ENCODE measurements at regions not wholly inside any gene's neighbourhood (a gene's known extent, or its start where the extent isn't known, plus 50 kb on each side); places are given as distances from the start of the nearest gene placed in this dataset.

DNA sequence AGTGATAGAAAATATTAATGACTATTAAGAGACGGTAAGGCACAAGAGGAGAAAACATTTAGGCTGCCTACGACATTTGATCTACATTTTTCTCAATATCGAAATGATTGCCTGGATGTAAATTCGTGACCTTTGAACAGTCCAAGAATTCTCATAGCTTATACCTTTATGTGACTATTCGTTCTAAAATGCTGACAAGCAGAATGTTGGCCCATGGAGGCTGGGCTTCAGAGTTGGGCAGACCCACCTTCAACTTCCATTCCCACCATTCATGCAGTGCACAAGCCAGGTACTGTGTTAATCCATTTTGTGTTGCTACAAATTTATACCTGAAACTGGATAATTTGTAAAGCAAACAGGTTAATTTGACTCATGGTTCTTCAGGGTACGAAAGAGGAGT is 441.4 kb upstream of the COBL start:
- no peaks in the 10 kb centered on the region for H3K36me3 ChIP-seq (ENCODE audit: insufficient read depth, low read length)
- no peak overlapping the region for H3K4me3 ChIP-seq

DNA sequence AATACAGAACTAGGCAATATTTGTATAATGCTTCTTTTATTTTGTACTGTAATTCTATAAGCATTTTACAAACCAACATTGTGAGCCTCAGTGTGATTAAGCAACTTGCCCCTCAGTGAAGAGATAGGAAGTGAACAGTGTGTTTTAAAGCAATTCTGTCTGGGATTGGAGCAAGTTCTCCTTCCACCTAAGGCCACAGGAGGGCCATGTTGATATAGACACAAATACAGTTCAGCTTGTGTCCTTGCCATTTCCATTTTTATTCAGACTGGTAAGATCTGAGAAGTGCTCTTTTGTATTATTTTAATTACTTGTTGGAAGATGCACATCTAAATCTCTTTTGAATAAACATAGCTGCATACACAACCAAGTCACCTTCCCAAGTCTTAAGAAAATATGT is 416.3 kb upstream of the COBL start:
- no peak overlapping the region for H3K27ac ChIP-seq
- H3K9ac ChIP-seq (ENCODE audit: insufficient read length) = no peak overlapping the region
- no peaks in the 10 kb centered on the region for H3K9me3 ChIP-seq (ENCODE audit: low read depth, low read length)
- no peak overlapping the region for H3K4me3 ChIP-seq
- no peak for DNase-seq (ENCODE audit: low read depth, low spot score)
- TF ChIP-seq FOXP2 (optimal IDR thresholded peaks at IDR 0.05; ENCODE audit: control extremely low read depth, extremely low read length, insufficient read depth) (no peak), EZH2 (IDR thresholded peaks at IDR 0.05) (no peak), POLR2AphosphoS5 (IDR thresholded peaks at IDR 0.05; ENCODE audit: borderline replicate concordance, low read depth, low read length) (no peak)
- H3K36me3 ChIP-seq (ENCODE audit: insufficient read depth, low read length) = no peaks in the 10 kb centered on the region

More for the DNA sequence above, 441.4 kb upstream of the COBL start:
- TF ChIP-seq EZH2 (IDR thresholded peaks at IDR 0.05) = no peak
- TF ChIP-seq FOXP2 (optimal IDR thresholded peaks at IDR 0.05; ENCODE audit: control extremely low read depth, extremely low read length, insufficient read depth) = no peak
- no peak for TF ChIP-seq POLR2AphosphoS5 (IDR thresholded peaks at IDR 0.05; ENCODE audit: borderline replicate concordance, low read depth, low read length)
- Histone ChIP-seq H3K9ac (ENCODE audit: insufficient read length) (no peak overlapping the region), H3K9me3 (ENCODE audit: low read depth, low read length) (no peaks in the 10 kb centered on the region), H3K27ac (no peak overlapping the region)
- no peak for DNase-seq (ENCODE audit: low read depth, low spot score)

DNA sequence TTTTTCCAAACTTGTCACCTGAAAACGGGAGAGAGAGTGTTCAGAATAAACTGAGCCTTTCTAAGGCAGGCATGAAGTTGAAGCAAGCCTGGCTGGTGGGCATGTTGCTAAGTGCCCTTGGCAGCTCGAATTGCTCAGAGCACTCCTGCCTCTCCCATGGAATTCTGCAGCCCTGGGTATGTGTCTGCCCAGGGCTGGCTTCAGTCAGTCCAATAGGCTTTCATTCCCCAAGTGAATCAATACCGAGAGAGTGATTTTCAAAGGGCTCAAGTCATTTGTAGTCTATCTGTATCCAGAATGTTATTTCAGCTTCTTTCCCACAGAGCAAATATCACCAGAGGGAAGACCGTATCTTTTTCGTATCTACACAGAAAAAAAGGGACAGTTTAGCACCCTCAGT is 415.5 kb upstream of the COBL start:
- no peak for DNase-seq (ENCODE audit: low read depth, low spot score)
- H3K27ac ChIP-seq = no peak overlapping the region
- no peak overlapping the region for H3K9ac ChIP-seq (ENCODE audit: insufficient read length)
- TF ChIP-seq FOXP2 (optimal IDR thresholded peaks at IDR 0.05; ENCODE audit: control extremely low read depth, extremely low read length, insufficient read depth) (no peak), EZH2 (IDR thresholded peaks at IDR 0.05) (no peak), POLR2AphosphoS5 (IDR thresholded peaks at IDR 0.05; ENCODE audit: borderline replicate concordance, low read depth, low read length) (no peak)
- no peak overlapping the region for H3K4me3 ChIP-seq
- no peaks in the 10 kb centered on the region for H3K9me3 ChIP-seq (ENCODE audit: low read depth, low read length)
- no peaks in the 10 kb centered on the region for H3K36me3 ChIP-seq (ENCODE audit: insufficient read depth, low read length)

DNA sequence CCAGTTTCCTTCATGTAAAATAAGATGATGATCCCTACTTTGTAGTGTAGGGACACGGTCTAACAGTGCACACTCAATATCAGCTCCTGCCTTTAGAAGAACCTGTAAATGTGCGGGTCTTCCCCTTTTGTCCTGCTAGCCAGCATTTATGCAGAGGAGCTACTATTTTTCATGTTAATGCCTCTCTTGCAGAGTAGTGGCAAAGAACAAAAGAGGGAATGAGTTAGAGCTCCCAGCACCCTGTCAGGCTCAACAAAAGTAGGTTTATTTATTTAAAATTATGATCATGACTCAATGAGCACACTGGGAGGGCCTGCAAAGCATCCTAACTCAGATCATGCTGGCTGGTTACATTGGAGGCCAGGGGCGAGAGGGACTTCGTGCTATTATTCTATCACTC is 414.5 kb upstream of the COBL start:
- no peak overlapping the region for H3K9ac ChIP-seq (ENCODE audit: insufficient read length)
- H3K9me3 ChIP-seq (ENCODE audit: low read depth, low read length) = no peaks in the 10 kb centered on the region
- TF ChIP-seq FOXP2 (optimal IDR thresholded peaks at IDR 0.05; ENCODE audit: control extremely low read depth, extremely low read length, insufficient read depth) = no peak
- DNase-seq (ENCODE audit: low read depth, low spot score) = no peak
- H3K36me3 ChIP-seq (ENCODE audit: insufficient read depth, low read length) = no peaks in the 10 kb centered on the region
- no peak overlapping the region for H3K4me3 ChIP-seq
- no peak overlapping the region for H3K27ac ChIP-seq

DNA sequence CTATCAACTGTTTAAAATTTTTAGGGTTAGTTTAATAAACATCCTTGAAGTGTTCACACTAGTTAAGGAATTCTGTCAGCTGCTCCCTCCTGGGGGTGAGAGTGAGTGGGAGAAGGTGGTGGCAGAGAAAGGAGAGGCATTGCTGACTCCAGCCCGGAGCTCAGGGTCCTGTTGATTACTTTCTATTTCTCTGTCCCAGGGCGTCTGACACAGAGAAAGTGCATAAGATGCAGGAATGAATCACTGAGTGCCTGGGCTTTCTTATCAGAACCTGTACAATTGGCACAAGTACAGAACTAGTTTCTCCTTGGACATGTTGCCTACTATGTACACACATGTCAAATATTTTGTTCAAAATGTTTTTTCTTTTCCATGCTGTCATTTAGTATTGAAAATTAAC is 410.8 kb upstream of the COBL start:
- no peaks in the 10 kb centered on the region for H3K9me3 ChIP-seq (ENCODE audit: low read depth, low read length)
- H3K36me3 ChIP-seq (ENCODE audit: insufficient read depth, low read length) = no peaks in the 10 kb centered on the region
- H3K27ac ChIP-seq = no peak overlapping the region
- no peak overlapping the region for H3K4me3 ChIP-seq
- no peak for TF ChIP-seq FOXP2 (optimal IDR thresholded peaks at IDR 0.05; ENCODE audit: control extremely low read depth, extremely low read length, insufficient read depth)
- no peak for TF ChIP-seq EZH2 (IDR thresholded peaks at IDR 0.05)
- TF ChIP-seq POLR2AphosphoS5 (IDR thresholded peaks at IDR 0.05; ENCODE audit: borderline replicate concordance, low read depth, low read length) = no peak
- H3K9ac ChIP-seq (ENCODE audit: insufficient read length) = no peak overlapping the region
- DNase-seq (ENCODE audit: low read depth, low spot score) = no peak

DNA sequence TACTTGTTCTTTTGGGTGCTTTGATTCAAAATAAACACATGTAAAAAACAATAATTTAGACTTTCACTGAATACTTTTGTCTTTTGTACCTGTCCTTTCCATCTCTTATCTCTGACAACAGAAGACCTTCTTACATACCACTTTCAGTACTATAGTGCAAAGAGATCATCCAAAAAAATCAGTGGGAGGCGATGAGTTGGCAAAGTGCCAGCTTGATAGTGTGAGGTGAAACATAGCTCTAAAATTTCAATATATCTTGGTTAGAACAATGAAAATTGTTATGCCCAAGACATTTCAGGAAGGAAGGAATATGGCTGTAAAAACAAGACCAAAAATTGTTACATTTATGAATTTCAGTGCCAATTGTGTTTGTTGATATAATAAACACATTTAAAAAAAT is 390.2 kb upstream of the COBL start:
- no peak for TF ChIP-seq FOXP2 (optimal IDR thresholded peaks at IDR 0.05; ENCODE audit: control extremely low read depth, extremely low read length, insufficient read depth)
- TF ChIP-seq POLR2AphosphoS5 (IDR thresholded peaks at IDR 0.05; ENCODE audit: borderline replicate concordance, low read depth, low read length) = no peak
- no peak overlapping the region for H3K9ac ChIP-seq (ENCODE audit: insufficient read length)

DNA sequence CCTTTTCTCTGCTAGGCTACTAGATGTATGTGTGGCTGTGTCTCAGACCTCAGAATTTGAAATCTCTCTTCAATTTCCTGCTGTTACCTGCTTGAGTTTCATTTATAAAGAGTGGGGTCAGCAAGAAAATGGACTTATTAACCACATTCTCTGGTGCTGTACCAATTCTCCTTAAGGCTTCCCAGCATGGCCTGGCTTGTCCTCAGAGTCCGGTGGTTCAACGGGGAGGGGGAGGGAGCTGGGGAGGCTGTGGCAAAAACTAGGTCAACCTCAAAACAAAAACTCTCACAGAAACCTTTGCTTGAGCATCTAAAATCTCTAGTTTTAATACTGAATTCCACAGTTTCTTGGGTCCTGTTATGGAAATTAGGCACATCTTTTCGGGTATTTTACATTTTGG is 389.1 kb upstream of the COBL start:
- Histone ChIP-seq H3K36me3 (ENCODE audit: insufficient read depth, low read length) (no peaks in the 10 kb centered on the region), H3K9ac (ENCODE audit: insufficient read length) (no peak overlapping the region), H3K9me3 (ENCODE audit: low read depth, low read length) (no peaks in the 10 kb centered on the region), H3K4me3 (no peak overlapping the region), H3K27ac (no peak overlapping the region)
- TF ChIP-seq FOXP2 (optimal IDR thresholded peaks at IDR 0.05; ENCODE audit: control extremely low read depth, extremely low read length, insufficient read depth) = no peak
- TF ChIP-seq POLR2AphosphoS5 (IDR thresholded peaks at IDR 0.05; ENCODE audit: borderline replicate concordance, low read depth, low read length) = no peak
- no peak for TF ChIP-seq EZH2 (IDR thresholded peaks at IDR 0.05)
- DNase-seq (ENCODE audit: low read depth, low spot score) = no peak

More for the DNA sequence above, 390.2 kb upstream of the COBL start:
- Histone ChIP-seq H3K9me3 (ENCODE audit: low read depth, low read length) (no peaks in the 10 kb centered on the region), H3K36me3 (ENCODE audit: insufficient read depth, low read length) (no peaks in the 10 kb centered on the region), H3K27ac (no peak overlapping the region), H3K4me3 (no peak overlapping the region)
- no peak for DNase-seq (ENCODE audit: low read depth, low spot score)

DNA sequence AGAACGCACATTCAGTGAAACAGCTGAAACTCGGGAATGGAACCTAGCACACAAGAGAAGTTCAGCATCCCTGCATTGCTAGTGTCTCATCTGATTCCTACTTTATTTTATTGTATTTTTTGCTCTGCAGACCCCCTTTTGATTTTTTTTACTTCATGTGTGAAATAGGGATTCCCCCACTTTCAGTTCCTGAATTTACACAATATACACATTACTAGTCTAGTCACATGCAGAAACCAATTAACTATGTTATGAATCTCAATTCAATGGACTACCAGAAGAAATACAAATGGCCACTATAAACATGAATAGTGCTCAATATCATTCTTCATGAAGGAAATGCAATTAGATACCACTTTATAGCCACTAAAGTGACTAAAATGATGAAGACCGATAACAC is 386.1 kb upstream of the COBL start:
- H3K27ac ChIP-seq = no peak overlapping the region

DNA sequence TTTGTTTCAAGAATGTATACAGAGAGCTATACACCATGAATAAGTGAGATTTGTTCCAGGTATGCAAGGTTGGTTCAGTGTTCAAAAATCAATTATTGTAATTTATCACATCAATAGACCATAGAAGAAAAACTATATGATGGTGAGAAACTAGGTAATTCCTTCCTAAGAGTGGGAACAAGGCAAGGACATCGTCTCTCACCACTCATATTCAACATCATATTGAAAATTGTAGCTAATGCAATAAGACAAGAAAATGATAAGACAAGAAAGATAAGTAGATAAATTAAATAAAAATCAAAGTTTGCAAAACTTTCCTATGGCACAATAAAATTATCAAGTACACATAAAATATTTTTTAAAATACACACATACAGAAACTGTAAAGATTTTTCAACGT is 385.3 kb upstream of the COBL start:
- Histone ChIP-seq H3K4me3 (no peak overlapping the region), H3K9ac (ENCODE audit: insufficient read length) (no peak overlapping the region), H3K36me3 (ENCODE audit: insufficient read depth, low read length) (no peaks in the 10 kb centered on the region), H3K9me3 (ENCODE audit: low read depth, low read length) (no peaks in the 10 kb centered on the region), H3K27ac (no peak overlapping the region)
- DNase-seq (ENCODE audit: low read depth, low spot score) = no peak
- TF ChIP-seq EZH2 (IDR thresholded peaks at IDR 0.05) (no peak), POLR2AphosphoS5 (IDR thresholded peaks at IDR 0.05; ENCODE audit: borderline replicate concordance, low read depth, low read length) (no peak)

More for the DNA sequence above, 386.1 kb upstream of the COBL start:
- no peaks in the 10 kb centered on the region for H3K9me3 ChIP-seq (ENCODE audit: low read depth, low read length)
- no peak for DNase-seq (ENCODE audit: low read depth, low spot score)
- no peak overlapping the region for H3K4me3 ChIP-seq
- TF ChIP-seq FOXP2 (optimal IDR thresholded peaks at IDR 0.05; ENCODE audit: control extremely low read depth, extremely low read length, insufficient read depth) = no peak
- no peak for TF ChIP-seq POLR2AphosphoS5 (IDR thresholded peaks at IDR 0.05; ENCODE audit: borderline replicate concordance, low read depth, low read length)
- no peak for TF ChIP-seq EZH2 (IDR thresholded peaks at IDR 0.05)
- H3K9ac ChIP-seq (ENCODE audit: insufficient read length) = no peak overlapping the region
- H3K36me3 ChIP-seq (ENCODE audit: insufficient read depth, low read length) = no peaks in the 10 kb centered on the region
